Upper lobe of left lung (tissue), 6 donors: ENCODE measurements at regions not wholly inside any gene's neighbourhood (a gene's known extent, or its start where the extent isn't known, plus 50 kb on each side); places are given as distances from the start of the nearest gene placed in this dataset.

Source experiments
- ATAC-seq, 2 donors: fragments of 200-7000 bp; cut with Tn5 transposase; one replicate each; pipeline ENCODE4 v1.9.1; 2022; ENCODE audit warnings: mild to moderate bottlenecking in 2 of 2, moderate library complexity in 2 of 2; ENCODE audit not compliant: low FRiP score in 2 of 2
- DNase-seq, 2 donors: peaks; one replicate each; pipeline ENCODE4 v3.0.0-alpha.2; 2019 to 2020
- H3K27ac ChIP-seq, 4 donors: fragments of 200-600 bp; sonication (generic); one replicate each; pipeline ENCODE4 v1.5.1; 2016 to 2019
- H3K27me3 ChIP-seq, 4 donors: fragments of 200-600 bp; sonication (generic); one replicate each; pipeline ENCODE4 v1.5.1; 2017 to 2019
- H3K36me3 ChIP-seq, 4 donors: fragments of 200-600 bp; sonication (generic); one replicate each; pipeline ENCODE4 v1.5.1; 2016 to 2019
- H3K4me1 ChIP-seq, 4 donors: fragments of 200-600 bp; sonication (generic); one replicate each; pipeline ENCODE4 v1.5.1; 2018 to 2019
- H3K4me3 ChIP-seq, 4 donors: fragments of 200-600 bp; sonication (generic); one replicate each; pipeline ENCODE4 v1.5.1; 2017 to 2019; ENCODE audit warnings: mild to moderate bottlenecking in 2 of 4, moderate library complexity in 1 of 4
- H3K9me3 ChIP-seq, 4 donors: fragments of 200-600 bp; sonication (generic); one replicate each; pipeline ENCODE4 v1.5.1; 2018 to 2019
- EP300 ChIP-seq, 4 donors: sonication (generic); formaldehyde crosslinking; IDR thresholded peaks; one replicate each; pipeline ENCODE4 v1.5.1; 2017; ENCODE audit warnings: antibody characterized with exemption in 4 of 4, control low read depth in 2 of 4
- POLR2A ChIP-seq, 4 donors: fragments of 450-650 bp; IDR thresholded peaks; one replicate each; pipeline ENCODE4 v1.5.1; 2016 to 2017; ENCODE audit warnings: antibody characterized with exemption in 4 of 4, mild to moderate bottlenecking in 2 of 4
- POLR2AphosphoS5 ChIP-seq, 2 donors: sonication (generic); formaldehyde crosslinking; IDR thresholded peaks; one replicate each; pipeline ENCODE4 v1.5.1; 2017; ENCODE audit warnings: antibody characterized with exemption in 2 of 2
- WGBS, 2 donors: methylation state at CpG; one replicate each; pipeline ENCODE4 v1.1.5; 2017 to 2018; 5-methylcytosine and 5-hydroxymethylcytosine counted together
- TF ChIP-seq, protein P1 (sequence below), 6 experiments: fragments of 450-650 bp in 4 of 6; fragments of 200-600 bp in 2 of 6; sonication (generic) in 2 of 6; IDR thresholded peaks; one replicate each; pipeline ENCODE4 v1.5.1; 2016 to 2019; ENCODE audit warnings: antibody characterized with exemption in 6 of 6
- donor health status: DM: no; HTN: no; CAD: no; lungs with moderate emphysema.
- donor health status: DM: no; HTN: yes; CAD: no; lungs with severe emphysema.

DNA sequence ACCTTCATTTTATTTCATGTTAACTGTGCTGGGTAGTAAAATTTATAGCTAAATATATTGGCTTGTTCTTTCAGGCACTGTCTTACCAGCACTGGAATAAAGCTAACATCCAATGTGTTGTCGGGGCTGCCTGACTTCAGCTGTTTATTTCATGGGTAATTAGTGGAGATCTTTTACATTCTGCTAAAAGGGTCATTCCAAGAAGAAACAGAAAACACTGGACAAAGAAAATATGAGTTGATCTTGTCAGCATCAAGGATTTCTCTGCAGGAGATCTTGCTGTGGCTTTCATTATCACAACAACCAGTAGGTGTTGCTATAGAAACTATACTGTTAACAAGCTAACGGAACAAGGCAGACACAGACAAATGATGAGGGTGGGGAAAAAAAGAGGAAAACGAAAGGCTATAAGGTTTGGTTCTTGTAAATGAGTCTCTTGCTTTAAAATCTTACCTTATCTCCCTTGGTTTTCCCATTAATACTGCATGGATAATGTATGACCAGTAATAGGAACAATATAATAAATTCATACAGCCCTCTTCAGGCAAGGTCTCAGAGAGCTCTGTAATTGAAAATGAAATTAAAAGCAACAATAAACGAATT is 206.8 kb downstream of the SIM1 start:
- 37 to 44% methylated on average over 4 of the region's 4 CpGs for WGBS, 2 donors
- no peaks in the 10 kb centered on the region for H3K27me3 ChIP-seq
- H3K4me3 ChIP-seq: no peak overlapping the region
- DNase-seq (no peak), ATAC-seq (no peak)
- no peak overlapping the region for H3K27ac ChIP-seq
- H3K4me1 ChIP-seq: no peaks in the 10 kb centered on the region
- no peaks in the 10 kb centered on the region for H3K36me3 ChIP-seq
- no peaks in the 10 kb centered on the region for H3K9me3 ChIP-seq
- no peak for TF ChIP-seq EP300 (IDR thresholded peaks at IDR 0.05)
- no peak for TF ChIP-seq POLR2AphosphoS5 (IDR thresholded peaks at IDR 0.05)
- no peak for TF ChIP-seq POLR2A (IDR thresholded peaks at IDR 0.05)
- TF ChIP-seq, protein P1, sequence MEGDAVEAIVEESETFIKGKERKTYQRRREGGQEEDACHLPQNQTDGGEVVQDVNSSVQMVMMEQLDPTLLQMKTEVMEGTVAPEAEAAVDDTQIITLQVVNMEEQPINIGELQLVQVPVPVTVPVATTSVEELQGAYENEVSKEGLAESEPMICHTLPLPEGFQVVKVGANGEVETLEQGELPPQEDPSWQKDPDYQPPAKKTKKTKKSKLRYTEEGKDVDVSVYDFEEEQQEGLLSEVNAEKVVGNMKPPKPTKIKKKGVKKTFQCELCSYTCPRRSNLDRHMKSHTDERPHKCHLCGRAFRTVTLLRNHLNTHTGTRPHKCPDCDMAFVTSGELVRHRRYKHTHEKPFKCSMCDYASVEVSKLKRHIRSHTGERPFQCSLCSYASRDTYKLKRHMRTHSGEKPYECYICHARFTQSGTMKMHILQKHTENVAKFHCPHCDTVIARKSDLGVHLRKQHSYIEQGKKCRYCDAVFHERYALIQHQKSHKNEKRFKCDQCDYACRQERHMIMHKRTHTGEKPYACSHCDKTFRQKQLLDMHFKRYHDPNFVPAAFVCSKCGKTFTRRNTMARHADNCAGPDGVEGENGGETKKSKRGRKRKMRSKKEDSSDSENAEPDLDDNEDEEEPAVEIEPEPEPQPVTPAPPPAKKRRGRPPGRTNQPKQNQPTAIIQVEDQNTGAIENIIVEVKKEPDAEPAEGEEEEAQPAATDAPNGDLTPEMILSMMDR (IDR thresholded peaks at IDR 0.05): no peak

DNA sequence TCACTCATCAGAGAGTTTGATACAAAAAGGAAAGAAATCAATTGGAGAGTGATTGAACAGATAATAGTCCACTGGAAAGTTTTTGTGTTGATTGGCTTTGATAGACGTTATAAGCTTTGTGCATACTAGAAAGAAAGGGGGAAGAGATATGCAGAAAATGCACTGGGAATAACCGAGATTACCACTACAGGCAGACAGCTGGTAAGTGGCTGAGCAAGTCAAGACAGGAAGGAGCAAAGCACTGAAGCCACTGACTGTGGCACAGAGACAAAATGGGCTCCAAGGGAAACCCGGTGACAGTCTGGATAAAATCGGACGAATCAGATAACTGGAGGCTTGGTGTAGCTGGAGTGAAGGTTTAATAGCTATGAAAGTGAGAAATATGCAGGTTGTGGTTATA is 209.0 kb downstream of the SIM1 start:
- Histone ChIP-seq H3K4me1 (no peaks in the 10 kb centered on the region), H3K9me3 (no peaks in the 10 kb centered on the region), H3K36me3 (no peaks in the 10 kb centered on the region), H3K4me3 (no peak overlapping the region), H3K27me3 (no peaks in the 10 kb centered on the region), H3K27ac (no peak overlapping the region)
- TF ChIP-seq EP300 (IDR thresholded peaks at IDR 0.05) (no peak), POLR2AphosphoS5 (IDR thresholded peaks at IDR 0.05) (no peak), POLR2A (IDR thresholded peaks at IDR 0.05) (no peak)
- DNase-seq: no peak
- 71 to 76% methylated on average over 5 of the region's 5 CpGs for WGBS, 2 donors
- ATAC-seq: no peak

DNA sequence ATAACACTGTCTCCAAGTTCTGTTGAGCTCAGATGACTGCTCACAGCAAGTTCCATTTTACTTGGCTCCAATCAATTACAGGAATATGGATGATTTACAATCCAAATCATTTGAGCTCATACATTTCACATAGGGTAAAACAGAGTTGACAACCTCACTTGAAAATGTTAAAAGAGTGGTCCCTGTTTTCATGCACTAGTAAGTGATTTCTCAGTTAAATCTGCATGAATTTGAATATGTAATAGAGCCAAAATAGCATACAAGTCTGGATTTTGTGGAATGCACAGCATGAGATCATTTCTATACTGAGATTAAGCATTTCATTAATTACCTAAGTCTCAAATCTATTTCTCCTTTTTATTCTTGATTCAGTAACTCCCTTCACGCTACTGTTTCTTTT is 217.6 kb downstream of the SIM1 start:
- Histone ChIP-seq H3K27ac (no peak overlapping the region), H3K4me3 (no peak overlapping the region), H3K36me3 (no peaks in the 10 kb centered on the region), H3K4me1 (no peaks in the 10 kb centered on the region), H3K9me3 (no peaks in the 10 kb centered on the region), H3K27me3 (no peaks in the 10 kb centered on the region)
- TF ChIP-seq EP300 (IDR thresholded peaks at IDR 0.05) (no peak), POLR2AphosphoS5 (IDR thresholded peaks at IDR 0.05) (no peak), POLR2A (IDR thresholded peaks at IDR 0.05) (no peak)
- TF ChIP-seq, protein P1 (IDR thresholded peaks at IDR 0.05): no peak
- no peak for DNase-seq
- 100% methylated on average over 1 of the region's 1 CpG for WGBS, 2 donors
- no peak for ATAC-seq

DNA sequence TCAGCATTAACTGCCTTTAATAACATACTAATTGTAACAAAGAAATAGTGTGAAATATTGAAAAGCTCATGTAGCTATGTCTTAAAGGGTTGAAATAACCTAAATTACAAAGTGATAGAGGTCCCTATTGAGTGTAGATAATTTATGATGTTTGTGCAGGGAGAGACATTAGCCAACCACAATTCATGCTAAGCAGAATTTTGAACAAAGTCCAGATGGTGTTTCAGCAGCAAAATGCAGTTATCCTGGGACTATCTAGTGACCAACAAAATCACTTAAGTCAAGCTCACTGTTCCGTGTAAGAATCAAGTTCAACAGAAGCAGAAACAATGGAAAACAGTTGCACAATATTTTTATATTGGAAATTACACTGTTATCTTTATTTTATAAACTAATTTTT is 218.5 kb downstream of the SIM1 start:
- no peaks in the 10 kb centered on the region for H3K4me1 ChIP-seq
- no peaks in the 10 kb centered on the region for H3K27me3 ChIP-seq
- H3K4me3 ChIP-seq: no peak overlapping the region
- TF ChIP-seq EP300 (IDR thresholded peaks at IDR 0.05) (no peak), POLR2AphosphoS5 (IDR thresholded peaks at IDR 0.05) (no peak), POLR2A (IDR thresholded peaks at IDR 0.05) (no peak)
- TF ChIP-seq, protein P1 (IDR thresholded peaks at IDR 0.05): no peak
- WGBS, 2 donors: 74 to 79% methylated on average over 1 of the region's 1 CpG
- DNase-seq: no peak
- no peak for ATAC-seq
- H3K36me3 ChIP-seq: no peaks in the 10 kb centered on the region
- H3K9me3 ChIP-seq: no peaks in the 10 kb centered on the region
- no peak overlapping the region for H3K27ac ChIP-seq

DNA sequence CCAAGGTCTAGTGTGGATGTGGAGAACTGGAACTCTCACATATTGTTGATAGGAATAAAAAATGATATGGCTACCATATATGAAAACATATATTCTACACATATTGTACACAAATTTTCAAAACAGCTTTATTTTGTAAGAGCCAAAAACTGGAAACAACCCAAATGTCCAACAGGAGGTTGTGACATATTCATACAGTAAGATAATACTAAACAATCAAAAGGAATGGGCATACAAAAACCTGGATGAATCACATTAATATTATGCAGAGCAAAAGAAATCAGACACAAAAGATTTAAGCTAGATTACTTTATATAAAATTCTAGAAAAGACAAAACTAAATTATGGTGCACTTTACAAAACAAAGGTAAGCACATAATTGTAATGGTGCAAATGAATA is 223.9 kb downstream of the SIM1 start:
- DNase-seq (no peak), ATAC-seq (no peak)
- no peaks in the 10 kb centered on the region for H3K4me1 ChIP-seq
- no peak overlapping the region for H3K27ac ChIP-seq
- H3K36me3 ChIP-seq: no peaks in the 10 kb centered on the region
- TF ChIP-seq POLR2A (IDR thresholded peaks at IDR 0.05) (no peak), POLR2AphosphoS5 (IDR thresholded peaks at IDR 0.05) (no peak)
- TF ChIP-seq, protein P1 (IDR thresholded peaks at IDR 0.05): no peak
- no peaks in the 10 kb centered on the region for H3K27me3 ChIP-seq
- no peaks in the 10 kb centered on the region for H3K9me3 ChIP-seq
- H3K4me3 ChIP-seq: no peak overlapping the region
